ENCODE measurements at regions not wholly inside any gene's neighbourhood (a gene's known extent, or its start where the extent isn't known, plus 50 kb on each side); places are given as distances from the start of the nearest gene placed in this dataset.

GRCh38 chr18:29626094-29626493 is 1416.4 kb downstream of the DSC3 start:
- no peak for TF ChIP-seq CTCF (IDR thresholded peaks at IDR 0.05)

- TF ChIP-seq CTCF (IDR thresholded peaks at IDR 0.05) = no peak
These were observed 1425.7 kb downstream of the DSC3 start for GRCh38 chr18:29616867-29617266.

- TF ChIP-seq CTCF (IDR thresholded peaks at IDR 0.05) = no peak
These were observed 1432.1 kb upstream of the CDH2 start for GRCh38 chr18:29608982-29609381.

GRCh38 chr18:29605365-29605764 is 1428.4 kb upstream of the CDH2 start:
- TF ChIP-seq CTCF (IDR thresholded peaks at IDR 0.05) = no peak

- TF ChIP-seq CTCF (IDR thresholded peaks at IDR 0.05) = no peak
These were observed 1420.0 kb upstream of the CDH2 start for GRCh38 chr18:29596959-29597358.

- TF ChIP-seq CTCF (IDR thresholded peaks at IDR 0.05) = no peak
These were observed 1417.6 kb upstream of the CDH2 start for GRCh38 chr18:29594493-29594892.

GRCh38 chr18:29588446-29589100 is 1411.6 kb upstream of the CDH2 start:
- no peak for TF ChIP-seq CTCF (IDR thresholded peaks at IDR 0.05)

GRCh38 chr18:29586210-29586609 is 1409.3 kb upstream of the CDH2 start:
- TF ChIP-seq CTCF (IDR thresholded peaks at IDR 0.05) = no peak
